ENCODE measurements at regions not wholly inside any gene's neighbourhood (a gene's known extent, or its start where the extent isn't known, plus 50 kb on each side); places are given as distances from the start of the nearest gene placed in this dataset.

DNA sequence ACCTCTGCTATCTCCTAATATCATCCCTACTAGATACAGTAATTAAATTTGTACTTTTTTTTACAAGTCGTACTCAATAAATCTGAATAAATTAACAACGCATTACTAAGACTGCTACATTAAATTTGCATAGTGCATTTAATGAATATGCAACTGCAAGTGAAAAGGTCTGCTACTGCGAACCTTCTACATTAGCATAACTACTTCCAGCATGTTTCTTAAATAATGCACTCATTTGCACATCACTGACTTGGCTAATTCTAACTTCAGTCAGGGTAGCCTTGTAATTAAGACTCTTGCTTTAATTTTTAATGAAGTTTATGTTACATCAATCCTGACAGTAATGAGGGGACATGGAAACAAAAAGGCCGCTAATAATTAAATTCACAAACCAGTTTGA is 98.9 kb upstream of the FOXB1 start:
- TF ChIP-seq, protein P1, sequence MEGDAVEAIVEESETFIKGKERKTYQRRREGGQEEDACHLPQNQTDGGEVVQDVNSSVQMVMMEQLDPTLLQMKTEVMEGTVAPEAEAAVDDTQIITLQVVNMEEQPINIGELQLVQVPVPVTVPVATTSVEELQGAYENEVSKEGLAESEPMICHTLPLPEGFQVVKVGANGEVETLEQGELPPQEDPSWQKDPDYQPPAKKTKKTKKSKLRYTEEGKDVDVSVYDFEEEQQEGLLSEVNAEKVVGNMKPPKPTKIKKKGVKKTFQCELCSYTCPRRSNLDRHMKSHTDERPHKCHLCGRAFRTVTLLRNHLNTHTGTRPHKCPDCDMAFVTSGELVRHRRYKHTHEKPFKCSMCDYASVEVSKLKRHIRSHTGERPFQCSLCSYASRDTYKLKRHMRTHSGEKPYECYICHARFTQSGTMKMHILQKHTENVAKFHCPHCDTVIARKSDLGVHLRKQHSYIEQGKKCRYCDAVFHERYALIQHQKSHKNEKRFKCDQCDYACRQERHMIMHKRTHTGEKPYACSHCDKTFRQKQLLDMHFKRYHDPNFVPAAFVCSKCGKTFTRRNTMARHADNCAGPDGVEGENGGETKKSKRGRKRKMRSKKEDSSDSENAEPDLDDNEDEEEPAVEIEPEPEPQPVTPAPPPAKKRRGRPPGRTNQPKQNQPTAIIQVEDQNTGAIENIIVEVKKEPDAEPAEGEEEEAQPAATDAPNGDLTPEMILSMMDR (IDR thresholded peaks at IDR 0.05) = no peak
- no peak for TF ChIP-seq POLR2A (IDR thresholded peaks at IDR 0.05)

Measured in uterus (tissue), 2 donors.